ENCODE measurements at regions not wholly inside any gene's neighbourhood (a gene's known extent, or its start where the extent isn't known, plus 50 kb on each side); places are given as distances from the start of the nearest gene placed in this dataset.
A peak's percentile ranks its signal among the peaks of the same experiment; 100 is the strongest.

- peaks cover 5% of the 10 kb centered on the region for H3K27me3 ChIP-seq (ENCODE audit: insufficient read depth, poor library complexity, severe bottlenecking)
- no peak for ATAC-seq (ENCODE audit: low read depth)
- no peak overlapping the region for H3K27ac ChIP-seq (ENCODE audit: poor library complexity, severe bottlenecking)
- H3K9me3 ChIP-seq (ENCODE audit: severe bottlenecking), result no peaks in the 10 kb centered on the region
- DNase-seq (ENCODE audit: low spot score), result no peak
- peak; percentile 17 for TF ChIP-seq CTCF (IDR thresholded peaks at IDR 0.05; ENCODE audit: poor library complexity, severe bottlenecking)
- no peaks in the 10 kb centered on the region for H3K4me1 ChIP-seq (ENCODE audit: insufficient read depth, poor library complexity, severe bottlenecking)
- no peaks in the 10 kb centered on the region for H3K36me3 ChIP-seq (ENCODE audit: low read depth)
- H3K4me3 ChIP-seq (ENCODE audit: severe bottlenecking), result no peak overlapping the region
Measured at GRCh38 chr21:32096411-32096810, 182.4 kb downstream of the MIS18A start.

GRCh38 chr21:32094804-32095203 lies 184.0 kb downstream of the MIS18A start:
- Histone ChIP-seq H3K27me3 (ENCODE audit: insufficient read depth, poor library complexity, severe bottlenecking) (no peaks in the 10 kb centered on the region), H3K9me3 (ENCODE audit: severe bottlenecking) (no peaks in the 10 kb centered on the region), H3K4me1 (ENCODE audit: insufficient read depth, poor library complexity, severe bottlenecking) (no peaks in the 10 kb centered on the region), H3K4me3 (ENCODE audit: severe bottlenecking) (no peak overlapping the region), H3K27ac (ENCODE audit: poor library complexity, severe bottlenecking) (no peak overlapping the region), H3K36me3 (ENCODE audit: low read depth) (no peaks in the 10 kb centered on the region)
- DNase-seq (ENCODE audit: low spot score), result no peak
- TF ChIP-seq CTCF (IDR thresholded peaks at IDR 0.05; ENCODE audit: poor library complexity, severe bottlenecking), result no peak
- ATAC-seq (ENCODE audit: low read depth), result 0 out of 3 replicates have a peak, but pooled peaks have one; percentile 33

- no peaks in the 10 kb centered on the region for H3K27me3 ChIP-seq (ENCODE audit: insufficient read depth, poor library complexity, severe bottlenecking)
- no peaks in the 10 kb centered on the region for H3K4me1 ChIP-seq (ENCODE audit: insufficient read depth, poor library complexity, severe bottlenecking)
- TF ChIP-seq CTCF (IDR thresholded peaks at IDR 0.05; ENCODE audit: poor library complexity, severe bottlenecking), result no peak
- no peaks in the 10 kb centered on the region for H3K9me3 ChIP-seq (ENCODE audit: severe bottlenecking)
- no peak overlapping the region for H3K4me3 ChIP-seq (ENCODE audit: severe bottlenecking)
- DNase-seq (ENCODE audit: low spot score) (no peak), ATAC-seq (ENCODE audit: low read depth) (no peak)
- no peak overlapping the region for H3K27ac ChIP-seq (ENCODE audit: poor library complexity, severe bottlenecking)
- no peaks in the 10 kb centered on the region for H3K36me3 ChIP-seq (ENCODE audit: low read depth)
Measured at GRCh38 chr21:32093646-32094462, 185.0 kb downstream of the MIS18A start.

GRCh38 chr21:32090956-32091355 lies 187.9 kb downstream of the MIS18A start:
- no peaks in the 10 kb centered on the region for H3K27me3 ChIP-seq (ENCODE audit: insufficient read depth, poor library complexity, severe bottlenecking)
- H3K9me3 ChIP-seq (ENCODE audit: severe bottlenecking), result no peaks in the 10 kb centered on the region
- no peak for ATAC-seq (ENCODE audit: low read depth)
- H3K36me3 ChIP-seq (ENCODE audit: low read depth), result no peaks in the 10 kb centered on the region
- no peak overlapping the region for H3K4me3 ChIP-seq (ENCODE audit: severe bottlenecking)
- H3K4me1 ChIP-seq (ENCODE audit: insufficient read depth, poor library complexity, severe bottlenecking), result no peaks in the 10 kb centered on the region
- no peak for DNase-seq (ENCODE audit: low spot score)
- no peak overlapping the region for H3K27ac ChIP-seq (ENCODE audit: poor library complexity, severe bottlenecking)
- no peak for TF ChIP-seq CTCF (IDR thresholded peaks at IDR 0.05; ENCODE audit: poor library complexity, severe bottlenecking)

- Histone ChIP-seq H3K27ac (ENCODE audit: poor library complexity, severe bottlenecking) (no peak overlapping the region), H3K4me1 (ENCODE audit: insufficient read depth, poor library complexity, severe bottlenecking) (no peaks in the 10 kb centered on the region), H3K36me3 (ENCODE audit: low read depth) (no peaks in the 10 kb centered on the region), H3K9me3 (ENCODE audit: severe bottlenecking) (no peaks in the 10 kb centered on the region), H3K27me3 (ENCODE audit: insufficient read depth, poor library complexity, severe bottlenecking) (no peaks in the 10 kb centered on the region), H3K4me3 (ENCODE audit: severe bottlenecking) (no peak overlapping the region)
- DNase-seq (ENCODE audit: low spot score) (no peak), ATAC-seq (ENCODE audit: low read depth) (no peak)
- no peak for TF ChIP-seq CTCF (IDR thresholded peaks at IDR 0.05; ENCODE audit: poor library complexity, severe bottlenecking)
Measured at GRCh38 chr21:32089766-32090165, 189.1 kb downstream of the MIS18A start.
